HepG2 (cell line): ENCODE measurements at regions not wholly inside any gene's neighbourhood (a gene's known extent, or its start where the extent isn't known, plus 50 kb on each side); places are given as distances from the start of the nearest gene placed in this dataset.

Experiments used
- ATAC-seq: fragments of 200-7000 bp; cut with Tn5 transposase; 3 replicates; pipeline ENCODE4 v1.9.1; 2020; ENCODE audit warnings: mild to moderate bottlenecking, moderate library complexity
- BruUV-seq: library from RNA; stranded (reverse); fragments of 400-500 nt; replicated peaks from 2 replicates; lab custom pipeline; 2021; lab: Mats Ljungman, UMichigan
- CTCF ChIA-PET: fragments of 300-600 bp; formaldehyde crosslinking; extraction: SDS; loops from one replicate; lab custom pipeline; 2021; ENCODE audit warnings: low total read pairs, inconsistent platforms, low intra/inter-chr PET ratio; lab: Yijun Ruan, JAX
- POLR2A ChIA-PET: fragments of 350-600 bp; sonication (Branson Sonifier 250); formaldehyde crosslinking; loops from one replicate; lab custom pipeline; 2020; ENCODE audit warnings: antibody characterized with exemption, inconsistent platforms; lab: Yijun Ruan, JAX
- DNase-seq: peaks from one replicate; pipeline ENCODE4 v3.0.0-alpha.2; 2015; ENCODE audit warnings: low spot score
- FAIRE-seq: peaks from 3 replicates; lab custom pipeline; 2011; peaks lifted over from hg19 to GRCh38; lab: Jason Lieb, UNC
- H2AFZ ChIP-seq: one replicate; pipeline ENCODE4 v1.6.1; 2011; ENCODE audit warnings: low read length, inconsistent platforms
- H3K27ac ChIP-seq: fragments of 300-600 bp; 3 replicates; pipeline ENCODE4 v1.8.0; 2011; ENCODE audit warnings: mixed run types, mild to moderate bottlenecking, mixed read lengths, low read length, inconsistent platforms; ENCODE audit not compliant: insufficient read depth; ENCODE audit errors: extremely low read length
- H3K27me3 ChIP-seq, 2 experiments: fragments of 200-600 bp in 1 of 2; 2 replicates in 1 of 2; 3 replicates in 1 of 2; pipeline versions ENCODE4 v1.6.0 to v1.8.0; 2011; ENCODE audit warnings: low read length in 2 of 2, mild to moderate bottlenecking in 2 of 2, moderate library complexity in 2 of 2, inconsistent platforms in 1 of 2; ENCODE audit not compliant: insufficient read depth in 2 of 2, control insufficient read depth in 1 of 2
- H3K36me3 ChIP-seq, 2 experiments: fragments of 200-600 bp in 1 of 2; replicated peaks in 1 of 2; 2 replicates in 1 of 2; 3 replicates in 1 of 2; pipeline versions ENCODE4 v1.5.1 to v1.8.0; 2011; ENCODE audit warnings: low read length in 2 of 2, inconsistent platforms in 1 of 2; ENCODE audit not compliant: insufficient read depth in 2 of 2, control insufficient read depth in 1 of 2
- H3K4me1 ChIP-seq: 2 replicates; pipeline ENCODE4 v1.5.1; 2012; ENCODE audit warnings: low read length, inconsistent platforms; ENCODE audit not compliant: insufficient read depth
- H3K4me2 ChIP-seq: 2 replicates; pipeline ENCODE4 v1.6.0; 2011; ENCODE audit warnings: low read depth, low read length, inconsistent platforms
- H3K4me3 ChIP-seq, 3 experiments: fragments of 200-600 bp in 1 of 3; sonication (generic), shearing (Covaris generic) in 1 of 3; replicated peaks in 1 of 3; 2 replicates each; pipeline ENCODE4 v1.5.1; 2011 to 2016; ENCODE audit warnings: low read length in 3 of 3, inconsistent platforms in 2 of 3, low read depth in 2 of 3, mild to moderate bottlenecking in 2 of 3, control low read depth in 1 of 3, mixed read lengths in 1 of 3; ENCODE audit not compliant: insufficient read depth in 1 of 3
- H3K79me2 ChIP-seq: one replicate; pipeline ENCODE4 v1.6.1; 2011; ENCODE audit warnings: low read length, inconsistent platforms; ENCODE audit not compliant: insufficient read depth
- H3K9ac ChIP-seq: 2 replicates; pipeline ENCODE4 v1.6.0; 2011; ENCODE audit warnings: mild to moderate bottlenecking, low read depth, low read length, inconsistent platforms; ENCODE audit not compliant: insufficient read depth
- H3K9me3 ChIP-seq: 2 replicates; pipeline ENCODE4 v1.5.1; 2012; ENCODE audit warnings: mild to moderate bottlenecking, low read length
- H4K20me1 ChIP-seq: 2 replicates; pipeline ENCODE4 v1.6.0; 2011; ENCODE audit warnings: inconsistent platforms, mild to moderate bottlenecking, low read length, moderate library complexity; ENCODE audit not compliant: insufficient read depth
- CEBPB ChIP-seq: IDR thresholded peaks from 2 replicates; pipeline ENCODE4 v1.6.1; 2011; ENCODE audit warnings: low read depth, low read length, improper control_type of control experiment, borderline replicate concordance
- FOXK2 ChIP-seq: fragments of 450-650 bp; IDR thresholded peaks from 2 replicates; pipeline ENCODE4 v1.6.1; 2016
- KMT2A ChIP-seq: sonication (generic); formaldehyde crosslinking; IDR thresholded peaks from 2 replicates; pipeline ENCODE4 v1.4.0; 2020; ENCODE audit warnings: missing genetic modification reagents
- KMT2B ChIP-seq: IDR thresholded peaks from 2 replicates; pipeline ENCODE4 v1.6.1; 2016; ENCODE audit warnings: missing genetic modification reagents, missing compliant biosample characterization
- RELA ChIP-seq: sonication (generic); formaldehyde crosslinking; IDR thresholded peaks from 2 replicates; pipeline ENCODE4 v1.4.0; 2020; ENCODE audit warnings: missing genetic modification reagents
- SMARCC2 ChIP-seq: fragments of 450-650 bp; IDR thresholded peaks from 2 replicates; pipeline ENCODE4 v1.6.1; 2017; ENCODE audit warnings: antibody characterized with exemption, mild to moderate bottlenecking
- YEATS4 ChIP-seq: sonication (generic); formaldehyde crosslinking; IDR thresholded peaks from 2 replicates; pipeline ENCODE4 v1.4.0; 2020; ENCODE audit warnings: missing genetic modification reagents, borderline replicate concordance
- ZNF124 ChIP-seq: sonication (generic); formaldehyde crosslinking; IDR thresholded peaks from 2 replicates; pipeline ENCODE4 v1.4.0; 2020; ENCODE audit warnings: missing genetic modification reagents
- ZNF205 ChIP-seq: IDR thresholded peaks from 2 replicates; pipeline ENCODE4 v1.6.1; 2018; ENCODE audit warnings: missing biosample characterization, missing genetic modification reagents
- ZNF572 ChIP-seq: sonication (generic); formaldehyde crosslinking; IDR thresholded peaks from 2 replicates; pipeline ENCODE4 v1.5.1; 2020; ENCODE audit warnings: mild to moderate bottlenecking, missing genetic modification reagents
- WGBS: methylation state at CpG from one replicate; pipeline ENCODE4 v1.1.6; 2017; ENCODE audit warnings: low lambda C conversion rate; 5-methylcytosine and 5-hydroxymethylcytosine counted together
- in situ Hi-C: cut with HindIII; loops from 2 replicates; pipeline ENCODE4 v1.10.0; 2017; ENCODE audit warnings: low pct_unique_long_range_greater_than_20kb; ENCODE audit not compliant: extremely low pct_ligation_motif_present
- intact Hi-C: fragments of 100-400 bp; cut with micrococcal nuclease; formaldehyde crosslinking; loops from one replicate; pipeline ENCODE4 v1.10.0; 2022; ENCODE audit not compliant: unreplicated experiment
- TF ChIP-seq, protein P1 (sequence below): sonication (generic); formaldehyde crosslinking; IDR thresholded peaks from 2 replicates; pipeline ENCODE4 v1.9.0; 2021; ENCODE audit warnings: missing genetic modification reagents, mild to moderate bottlenecking, borderline replicate concordance
- TF ChIP-seq, protein P2 (sequence below): sonication (generic); formaldehyde crosslinking; IDR thresholded peaks from 2 replicates; pipeline ENCODE4 v1.8.1; 2023; ENCODE audit warnings: mild to moderate bottlenecking, missing genetic modification reagents
- TF ChIP-seq, protein P3 (sequence below): sonication (generic); formaldehyde crosslinking; IDR thresholded peaks from 2 replicates; pipeline ENCODE4 v1.4.0; 2020; ENCODE audit warnings: mild to moderate bottlenecking, missing genetic modification reagents
- TF ChIP-seq, protein P4 (sequence below): IDR thresholded peaks from 2 replicates; pipeline ENCODE4 v1.6.1; 2016; ENCODE audit warnings: missing compliant biosample characterization, missing genetic modification reagents, borderline replicate concordance

DNA sequence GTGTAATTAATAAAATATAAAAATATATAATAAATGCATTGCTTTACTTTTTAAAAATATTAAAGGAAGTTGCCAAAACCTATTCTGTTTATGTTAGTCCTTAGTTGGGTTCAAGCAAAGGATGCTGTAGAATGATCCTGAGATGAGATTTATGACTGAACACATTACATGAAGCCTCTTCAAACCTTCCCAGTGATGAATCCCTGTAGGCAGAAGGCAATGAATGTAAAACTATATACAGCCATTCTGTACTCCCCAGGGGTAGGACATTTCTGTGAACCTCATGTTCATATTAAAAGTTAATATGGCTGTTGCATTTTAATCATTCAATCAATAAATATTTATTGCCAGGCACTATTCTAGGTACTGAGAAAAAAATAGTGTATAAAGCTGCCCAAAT is 166.0 kb downstream of the RFPL4B start (continued):
- TF ChIP-seq, protein P1, sequence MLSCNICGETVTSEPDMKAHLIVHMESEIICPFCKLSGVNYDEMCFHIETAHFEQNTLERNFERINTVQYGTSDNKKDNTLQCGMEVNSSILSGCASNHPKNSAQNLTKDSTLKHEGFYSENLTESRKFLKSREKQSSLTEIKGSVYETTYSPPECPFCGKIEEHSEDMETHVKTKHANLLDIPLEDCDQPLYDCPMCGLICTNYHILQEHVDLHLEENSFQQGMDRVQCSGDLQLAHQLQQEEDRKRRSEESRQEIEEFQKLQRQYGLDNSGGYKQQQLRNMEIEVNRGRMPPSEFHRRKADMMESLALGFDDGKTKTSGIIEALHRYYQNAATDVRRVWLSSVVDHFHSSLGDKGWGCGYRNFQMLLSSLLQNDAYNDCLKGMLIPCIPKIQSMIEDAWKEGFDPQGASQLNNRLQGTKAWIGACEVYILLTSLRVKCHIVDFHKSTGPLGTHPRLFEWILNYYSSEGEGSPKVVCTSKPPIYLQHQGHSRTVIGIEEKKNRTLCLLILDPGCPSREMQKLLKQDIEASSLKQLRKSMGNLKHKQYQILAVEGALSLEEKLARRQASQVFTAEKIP (CRISPR knock-in tag): no peak
- TF ChIP-seq YEATS4: no peak
- TF ChIP-seq, protein P2, sequence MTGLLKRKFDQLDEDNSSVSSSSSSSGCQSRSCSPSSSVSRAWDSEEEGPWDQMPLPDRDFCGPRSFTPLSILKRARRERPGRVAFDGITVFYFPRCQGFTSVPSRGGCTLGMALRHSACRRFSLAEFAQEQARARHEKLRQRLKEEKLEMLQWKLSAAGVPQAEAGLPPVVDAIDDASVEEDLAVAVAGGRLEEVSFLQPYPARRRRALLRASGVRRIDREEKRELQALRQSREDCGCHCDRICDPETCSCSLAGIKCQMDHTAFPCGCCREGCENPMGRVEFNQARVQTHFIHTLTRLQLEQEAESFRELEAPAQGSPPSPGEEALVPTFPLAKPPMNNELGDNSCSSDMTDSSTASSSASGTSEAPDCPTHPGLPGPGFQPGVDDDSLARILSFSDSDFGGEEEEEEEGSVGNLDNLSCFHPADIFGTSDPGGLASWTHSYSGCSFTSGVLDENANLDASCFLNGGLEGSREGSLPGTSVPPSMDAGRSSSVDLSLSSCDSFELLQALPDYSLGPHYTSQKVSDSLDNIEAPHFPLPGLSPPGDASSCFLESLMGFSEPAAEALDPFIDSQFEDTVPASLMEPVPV: no peak
- TF ChIP-seq ZNF205 (CRISPR knock-in tag): no peak
- TF ChIP-seq RELA (CRISPR knock-in tag): no peak
- no peak for TF ChIP-seq CEBPB
- no peak for TF ChIP-seq FOXK2
- no peak for TF ChIP-seq KMT2B
- TF ChIP-seq, protein P3, sequence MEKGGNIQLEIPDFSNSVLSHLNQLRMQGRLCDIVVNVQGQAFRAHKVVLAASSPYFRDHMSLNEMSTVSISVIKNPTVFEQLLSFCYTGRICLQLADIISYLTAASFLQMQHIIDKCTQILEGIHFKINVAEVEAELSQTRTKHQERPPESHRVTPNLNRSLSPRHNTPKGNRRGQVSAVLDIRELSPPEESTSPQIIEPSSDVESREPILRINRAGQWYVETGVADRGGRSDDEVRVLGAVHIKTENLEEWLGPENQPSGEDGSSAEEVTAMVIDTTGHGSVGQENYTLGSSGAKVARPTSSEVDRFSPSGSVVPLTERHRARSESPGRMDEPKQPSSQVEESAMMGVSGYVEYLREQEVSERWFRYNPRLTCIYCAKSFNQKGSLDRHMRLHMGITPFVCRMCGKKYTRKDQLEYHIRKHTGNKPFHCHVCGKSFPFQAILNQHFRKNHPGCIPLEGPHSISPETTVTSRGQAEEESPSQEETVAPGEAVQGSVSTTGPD (CRISPR knock-in tag): no peak
- TF ChIP-seq ZNF124 (CRISPR knock-in tag): no peak
- no peak for TF ChIP-seq ZNF572

DNA sequence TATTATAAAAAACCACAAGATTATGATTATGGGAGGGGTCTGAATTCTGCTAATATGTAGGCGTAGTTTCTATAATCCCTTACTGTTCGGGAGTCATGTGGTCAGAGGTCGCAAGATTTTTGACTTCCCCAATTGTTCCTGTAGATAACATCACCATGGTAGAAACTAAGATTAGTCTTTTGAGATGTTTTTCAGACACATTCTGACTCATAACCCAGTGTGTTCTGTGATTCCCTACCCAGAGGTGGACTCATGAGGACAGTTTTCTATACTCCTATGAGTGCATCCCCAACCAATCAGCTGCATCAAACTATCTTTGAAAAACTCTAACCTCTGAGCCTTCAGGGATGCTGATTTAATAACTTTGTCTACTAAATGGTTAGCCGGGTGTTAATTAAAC is 175.5 kb downstream of the RFPL4B start:
- POLR2A ChIA-PET: no interaction called here
- no peaks in the 10 kb centered on the region for H3K27me3 ChIP-seq
- H3K4me2 ChIP-seq: no peak overlapping the region
- no peak overlapping the region for H3K4me3 ChIP-seq
- no peak overlapping the region for H3K27ac ChIP-seq
- H3K36me3 ChIP-seq: no peaks in the 10 kb centered on the region
- TF ChIP-seq, protein P4, sequence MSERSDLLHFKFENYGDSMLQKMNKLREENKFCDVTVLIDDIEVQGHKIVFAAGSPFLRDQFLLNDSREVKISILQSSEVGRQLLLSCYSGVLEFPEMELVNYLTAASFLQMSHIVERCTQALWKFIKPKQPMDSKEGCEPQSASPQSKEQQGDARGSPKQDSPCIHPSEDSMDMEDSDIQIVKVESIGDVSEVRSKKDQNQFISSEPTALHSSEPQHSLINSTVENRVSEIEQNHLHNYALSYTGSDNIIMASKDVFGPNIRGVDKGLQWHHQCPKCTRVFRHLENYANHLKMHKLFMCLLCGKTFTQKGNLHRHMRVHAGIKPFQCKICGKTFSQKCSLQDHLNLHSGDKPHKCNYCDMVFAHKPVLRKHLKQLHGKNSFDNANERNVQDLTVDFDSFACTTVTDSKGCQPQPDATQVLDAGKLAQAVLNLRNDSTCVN (CRISPR knock-in tag): no peak
- no peak for TF ChIP-seq SMARCC2
- TF ChIP-seq KMT2A (CRISPR knock-in tag): no peak
- TF ChIP-seq, all 625 proteins: peak for 0
- FAIRE-seq: no peak
- intact Hi-C loops (no loop called here), in situ Hi-C loops (no loop called here)
- Histone ChIP-seq H3K9ac (no peak overlapping the region), H3K4me1 (no peaks in the 10 kb centered on the region), H2AFZ (no peak overlapping the region), H3K79me2 (no peaks in the 10 kb centered on the region), H3K9me3 (no peaks in the 10 kb centered on the region), H4K20me1 (no peaks in the 10 kb centered on the region)
- CTCF ChIA-PET: no interaction called here
- WGBS: 3% methylated on average over 4 of the region's 4 CpGs
- no TSS peak for BruUV-seq
- no peak for ATAC-seq
- no peak for DNase-seq
